ENCODE measurements at regions not wholly inside any gene's neighbourhood (a gene's known extent, or its start where the extent isn't known, plus 50 kb on each side); places are given as distances from the start of the nearest gene placed in this dataset.
"Not testable (repeated sequence)": the region's sequence is repeated elsewhere in the genome, so short reads cannot be mapped to it uniquely, and the experiment has no call there.

DNA sequence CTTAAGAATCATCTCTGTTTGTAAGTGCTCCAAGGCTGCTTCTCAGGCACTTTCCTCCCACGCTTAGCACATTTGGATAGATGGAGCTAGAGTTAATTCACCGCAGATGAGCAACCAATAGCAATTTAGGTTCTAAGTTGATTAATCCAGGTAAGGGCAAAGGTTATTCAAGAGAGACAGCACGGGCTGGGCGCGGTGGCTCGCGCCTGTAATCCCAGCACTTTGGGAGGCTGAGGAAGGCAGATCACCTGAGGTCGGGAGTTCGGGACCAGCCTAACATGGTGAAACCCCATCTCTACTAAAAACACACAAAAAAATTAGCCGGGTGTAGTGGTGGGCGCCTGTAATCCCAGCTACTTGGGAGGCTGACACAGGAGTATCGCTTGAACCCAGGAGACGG is 54.5 kb upstream of the UNC13C start:
- DNase-seq = not testable (repeated sequence)

DNA sequence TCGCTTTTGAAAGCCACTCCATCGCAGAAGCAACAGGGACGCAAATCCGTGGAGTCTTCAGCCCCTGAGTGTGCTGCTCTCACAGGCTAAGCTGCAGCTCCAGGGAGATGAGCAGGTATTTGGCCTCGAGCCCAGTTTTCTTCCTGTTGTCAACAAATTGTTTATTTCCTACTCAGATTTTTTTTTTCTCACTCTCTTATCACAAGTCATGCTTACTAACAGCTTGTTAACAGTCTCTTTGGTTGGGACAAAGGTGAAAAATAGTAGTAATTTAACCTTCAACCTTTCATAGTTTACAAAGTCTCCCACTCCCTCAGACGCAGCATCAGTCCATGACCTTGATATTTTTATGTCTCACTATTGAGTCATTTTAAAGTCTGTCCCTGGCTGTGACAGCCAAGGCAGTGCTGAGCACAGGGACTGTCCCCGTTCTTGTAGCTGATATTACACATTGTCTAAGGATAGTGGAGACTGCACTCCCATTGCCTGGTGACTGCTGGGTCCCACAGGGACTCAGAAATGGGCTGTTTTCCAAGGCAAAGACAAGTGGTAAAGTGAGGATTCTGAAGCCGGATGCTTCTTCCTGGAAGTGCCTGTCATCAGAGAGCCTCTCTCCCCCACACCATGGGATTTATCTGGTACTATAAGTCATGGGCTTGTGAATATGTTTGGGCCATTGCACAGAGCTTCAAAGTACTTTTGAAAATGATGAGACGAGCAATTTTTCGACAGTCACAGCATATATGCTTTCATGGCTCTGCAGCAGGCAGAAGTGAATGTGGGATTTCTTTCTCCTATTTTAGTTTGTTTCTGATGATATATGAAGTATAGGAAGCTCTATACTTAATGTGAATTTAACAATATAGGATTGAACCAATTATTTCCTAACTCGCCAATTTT is 59.8 kb upstream of the UNC13C start:
- DNase-seq = peak; percentile 82

DNA sequence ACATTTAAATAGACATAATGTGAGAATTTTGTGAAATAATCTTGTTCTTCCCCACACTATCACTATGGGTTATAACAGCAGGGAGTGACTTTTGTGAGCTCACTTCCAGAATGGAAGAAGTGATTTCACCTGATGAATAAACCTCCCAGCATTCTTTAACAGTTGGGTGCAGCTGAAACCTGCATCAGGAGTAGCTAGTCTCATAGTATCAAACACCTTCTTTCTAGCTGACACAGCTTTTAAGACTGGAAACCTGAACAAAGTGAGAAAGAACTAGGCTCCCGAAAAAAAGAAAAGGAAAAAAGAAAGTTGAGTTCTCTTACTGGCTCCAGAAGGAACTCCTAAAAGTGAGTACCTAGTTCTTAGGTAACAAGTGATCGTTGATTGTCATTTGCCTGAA is 61.1 kb upstream of the UNC13C start:
- DNase-seq = no peak

DNA sequence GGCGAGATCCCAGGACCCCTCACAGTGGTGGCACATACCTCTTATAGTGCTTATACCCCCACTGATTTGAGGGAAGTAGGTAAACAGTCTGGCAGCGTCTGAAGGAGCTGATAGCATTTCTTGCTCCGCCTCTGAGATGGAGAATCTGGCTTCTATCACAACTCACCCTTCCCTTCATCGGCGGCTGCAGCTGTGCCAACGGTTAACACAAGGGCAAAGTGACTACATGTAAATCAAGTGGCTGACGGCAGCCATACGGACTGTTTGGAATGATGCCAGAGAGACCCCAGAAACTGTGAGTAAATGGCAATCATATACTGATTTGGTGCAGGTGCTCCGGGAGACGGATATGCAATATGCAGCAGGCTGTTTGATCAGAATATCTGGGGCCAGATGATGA is 66.8 kb upstream of the UNC13C start:
- no peak for DNase-seq

DNA sequence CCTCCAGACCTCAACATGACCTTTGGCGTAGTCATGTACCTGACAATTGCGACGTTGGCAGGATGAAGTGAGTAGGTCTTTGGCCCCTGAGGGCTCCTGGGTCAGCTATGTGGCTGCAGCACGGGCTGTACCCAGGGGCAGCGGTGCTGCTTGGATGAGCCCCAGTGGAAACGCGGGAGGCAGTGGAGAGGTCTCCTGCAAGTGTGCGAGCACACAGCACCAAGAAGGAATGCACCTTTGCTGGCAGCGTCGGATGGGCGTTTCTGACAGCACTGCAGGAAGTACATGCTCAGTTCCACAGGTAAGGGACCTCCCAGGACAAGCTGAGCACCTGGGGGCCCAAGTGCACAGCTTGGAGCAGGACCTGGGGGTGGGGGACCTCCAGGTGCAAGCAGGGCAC is 67.4 kb upstream of the UNC13C start:
- no peak for DNase-seq

DNA sequence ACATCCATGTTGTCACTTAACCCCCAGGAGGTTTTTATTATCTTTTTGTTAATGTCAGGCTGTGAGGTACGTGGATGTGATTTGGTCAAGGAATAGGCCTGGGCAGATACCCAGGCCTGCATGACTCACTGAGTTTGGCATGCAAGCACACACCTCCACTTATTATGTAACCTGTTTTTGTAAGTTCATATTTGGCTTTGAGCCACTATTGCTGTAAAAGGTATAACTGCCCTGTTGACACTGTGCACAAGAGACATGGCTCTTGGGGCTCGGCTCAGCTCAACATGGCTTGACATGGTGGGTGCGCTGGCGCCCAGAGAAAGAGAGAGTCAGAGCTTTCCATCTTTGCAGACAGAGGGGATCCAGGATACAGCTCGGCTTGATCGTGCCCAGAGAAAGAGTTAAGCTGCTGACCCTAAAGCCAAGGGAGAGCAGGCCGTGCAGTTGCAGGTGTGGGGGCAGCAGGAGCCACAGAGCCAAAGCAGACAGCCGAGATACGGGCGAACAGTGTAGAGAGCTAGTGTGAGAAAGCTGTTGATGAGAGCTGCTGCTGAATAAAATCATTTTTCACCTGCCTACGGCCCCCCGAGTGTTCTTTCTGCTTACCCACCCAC is 67.9 kb upstream of the UNC13C start:
- DNase-seq = peak; percentile 36

DNA sequence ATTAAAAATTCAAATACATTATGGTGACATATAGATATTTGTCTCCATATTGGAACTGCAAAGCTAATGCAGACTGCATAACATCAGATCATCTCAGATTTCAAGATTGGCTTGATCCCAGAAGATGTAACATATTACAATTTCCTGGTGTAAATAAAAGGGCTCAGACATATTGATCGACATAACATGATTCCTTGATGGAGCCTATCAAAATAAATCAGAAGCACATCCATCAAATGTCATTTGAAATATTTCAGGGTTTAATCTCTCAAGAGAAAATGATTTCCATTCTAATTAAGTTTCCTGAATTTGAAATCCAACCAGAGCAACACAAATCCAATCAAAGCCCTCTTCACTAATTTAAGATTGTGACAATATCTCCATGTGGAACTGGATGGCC is 75.1 kb upstream of the UNC13C start:
- no peak for DNase-seq

DNA sequence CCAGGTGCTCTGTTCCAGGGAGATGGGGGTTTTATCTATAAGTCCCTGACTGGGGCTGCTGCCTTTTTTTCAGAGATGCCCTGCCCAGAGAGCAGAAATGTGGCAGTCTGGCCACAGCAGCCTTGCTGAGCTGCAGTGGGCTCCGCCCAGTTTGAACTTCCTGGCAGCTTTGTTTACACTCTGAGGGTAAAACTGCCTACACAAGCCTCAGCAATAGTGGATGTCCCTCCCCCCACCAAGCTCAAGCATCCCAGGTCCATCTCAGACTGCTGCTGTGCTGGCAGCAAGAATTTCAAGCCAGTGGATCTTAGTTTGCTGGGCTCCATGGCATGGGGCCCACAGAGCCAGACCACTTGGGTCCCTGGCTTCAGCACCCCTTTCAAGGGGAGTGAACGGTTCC is 84.8 kb upstream of the UNC13C start:
- DNase-seq = peak; percentile 19

DNA sequence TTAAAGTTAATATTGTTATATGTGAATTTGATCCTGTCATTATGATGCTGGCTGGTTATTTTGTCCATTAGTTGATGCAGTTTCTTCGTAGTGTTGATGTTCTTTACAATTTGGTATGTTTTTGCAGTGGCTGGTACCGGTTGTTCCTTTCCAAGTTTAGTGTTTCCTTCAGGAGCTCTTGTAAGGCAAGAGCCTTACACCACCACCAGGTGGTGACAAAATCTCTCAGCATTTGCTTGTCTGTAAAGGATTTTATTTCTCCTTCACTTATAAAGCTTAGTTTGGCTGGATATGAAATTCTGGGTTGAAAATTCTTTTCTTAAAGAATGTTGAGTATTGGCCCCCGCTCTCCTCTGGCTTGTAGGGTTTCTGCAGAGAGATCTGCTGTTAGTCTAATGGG is 86.4 kb upstream of the UNC13C start:
- not testable (repeated sequence) for DNase-seq

DNA sequence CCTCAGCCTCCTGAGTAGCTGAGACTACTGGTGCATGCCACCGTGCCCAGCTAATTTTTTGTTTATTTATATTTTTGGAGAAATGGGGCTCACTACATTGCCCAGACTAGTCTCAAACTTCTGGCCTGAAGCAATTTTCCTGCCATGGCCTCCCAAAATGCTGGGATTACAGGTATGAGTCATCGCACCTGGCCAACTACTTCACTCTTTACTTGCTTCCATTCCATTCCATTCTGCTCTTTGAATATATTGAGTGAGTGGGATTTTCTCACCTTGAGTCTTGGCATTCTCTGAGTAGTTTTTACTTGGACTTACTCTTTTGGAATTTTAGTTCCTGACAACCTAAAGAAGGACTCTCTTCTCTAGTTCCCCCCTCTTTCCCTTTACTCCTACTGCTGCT is 93.8 kb upstream of the UNC13C start:
- DNase-seq = no peak

DNA sequence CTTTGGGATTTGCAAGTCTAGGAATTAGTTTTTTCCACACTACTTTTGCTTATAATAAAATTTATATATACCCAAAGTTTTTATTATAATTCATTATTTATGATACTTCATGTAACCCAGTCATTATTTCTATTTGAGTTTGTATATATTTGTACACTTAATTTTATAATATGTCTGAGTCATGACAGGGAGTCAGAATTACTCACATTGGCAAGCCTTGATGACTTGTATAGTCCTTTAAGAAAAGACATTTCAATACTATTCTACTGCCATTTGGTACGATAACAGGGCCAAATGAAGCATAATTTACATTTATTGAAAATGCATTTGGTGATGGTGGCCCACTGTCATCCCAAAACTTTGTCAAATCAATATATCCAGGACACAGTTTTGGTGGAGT is 95.9 kb upstream of the UNC13C start:
- DNase-seq = no peak

DNA sequence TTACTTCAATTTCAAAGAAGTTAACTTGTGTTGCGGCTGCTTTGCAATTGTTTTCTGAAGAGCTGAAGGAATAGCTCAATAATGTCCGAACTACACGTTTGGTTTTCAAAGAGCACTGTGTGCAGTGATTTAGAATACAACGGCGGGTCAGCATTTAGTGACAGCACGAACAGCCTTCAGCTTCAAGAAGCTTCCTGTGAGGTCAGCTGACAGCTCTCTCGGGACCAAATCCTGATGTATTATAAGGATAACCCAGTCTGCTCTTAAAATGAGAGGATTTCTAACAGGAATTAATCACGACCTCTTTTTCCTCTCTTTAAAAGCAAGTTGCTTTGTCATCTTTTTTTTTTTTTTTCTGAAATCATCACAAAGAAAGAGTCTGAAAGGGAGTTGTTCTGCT is 97.9 kb upstream of the UNC13C start:
- DNase-seq = no peak

DNA sequence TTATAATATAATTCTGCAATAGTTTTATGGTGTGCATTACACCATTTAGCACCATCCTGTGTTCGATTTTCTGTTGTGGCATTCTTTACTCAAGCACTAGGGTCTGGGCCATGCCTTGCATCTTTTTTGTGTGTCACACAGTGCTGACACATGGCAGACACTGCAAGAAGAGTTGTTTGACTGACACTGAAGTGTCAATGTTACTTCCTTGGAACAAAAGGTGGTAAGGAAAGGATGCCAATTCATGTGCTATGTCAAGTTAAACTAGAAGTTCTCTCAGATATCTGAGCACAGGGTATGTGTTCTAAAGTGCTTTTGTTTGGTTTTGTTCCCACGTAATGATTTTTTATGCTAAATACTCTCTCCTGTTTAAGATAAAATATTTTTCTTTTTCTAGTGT is 102.5 kb upstream of the UNC13C start:
- no peak for DNase-seq

DNA sequence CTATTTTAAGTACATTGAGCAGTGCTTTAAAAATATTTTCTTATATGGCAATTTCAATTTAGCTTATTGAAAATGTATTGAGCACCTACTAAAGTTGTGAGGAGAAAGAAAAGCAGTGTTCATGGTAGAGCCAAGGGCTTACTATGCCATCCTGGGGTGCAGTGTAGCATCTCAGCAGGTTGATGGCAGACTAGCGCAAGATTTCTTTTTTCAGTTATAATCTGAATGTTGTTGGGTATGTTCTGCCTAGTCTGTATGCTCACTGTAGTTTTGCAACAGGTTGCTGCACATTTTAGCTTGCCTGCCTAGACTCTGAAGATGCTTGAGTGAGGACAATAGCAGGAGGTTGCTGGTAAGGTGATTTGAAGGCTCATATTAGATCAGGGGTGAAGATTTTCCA is 103.1 kb upstream of the UNC13C start:
- no peak for DNase-seq

DNA sequence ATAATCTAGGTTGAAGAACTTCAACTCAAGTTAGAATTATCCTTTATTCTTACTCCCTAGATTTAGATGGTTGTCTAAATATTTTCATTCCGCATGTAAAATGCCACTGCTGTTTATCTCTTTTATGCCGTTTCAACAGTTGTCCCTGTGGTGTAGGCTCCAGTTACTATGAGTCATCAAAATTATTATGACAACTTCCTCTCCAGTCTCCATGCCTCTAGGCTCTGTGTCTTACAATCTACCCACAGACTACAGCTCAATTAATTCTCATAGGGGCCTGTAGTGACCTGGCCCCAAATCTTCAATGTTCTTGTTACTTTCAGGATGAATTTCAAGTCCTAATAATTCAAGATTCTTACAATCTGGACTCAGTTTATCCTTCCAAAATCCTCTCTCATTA is 105.8 kb upstream of the UNC13C start:
- DNase-seq = no peak

DNA sequence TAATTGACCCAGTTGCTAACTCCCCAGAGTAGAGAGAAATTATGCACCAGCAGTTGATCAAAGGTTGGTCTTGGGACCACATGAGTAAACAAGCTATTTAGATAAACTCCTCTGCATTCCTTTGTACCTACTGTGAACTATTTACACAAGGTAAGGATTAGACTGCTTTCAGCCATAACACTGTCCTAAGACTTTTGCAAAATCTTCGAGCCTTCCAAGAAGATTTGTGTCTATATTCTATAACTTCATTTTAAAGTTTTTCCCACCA is 108.5 kb upstream of the UNC13C start:
- no peak for DNase-seq

DNA sequence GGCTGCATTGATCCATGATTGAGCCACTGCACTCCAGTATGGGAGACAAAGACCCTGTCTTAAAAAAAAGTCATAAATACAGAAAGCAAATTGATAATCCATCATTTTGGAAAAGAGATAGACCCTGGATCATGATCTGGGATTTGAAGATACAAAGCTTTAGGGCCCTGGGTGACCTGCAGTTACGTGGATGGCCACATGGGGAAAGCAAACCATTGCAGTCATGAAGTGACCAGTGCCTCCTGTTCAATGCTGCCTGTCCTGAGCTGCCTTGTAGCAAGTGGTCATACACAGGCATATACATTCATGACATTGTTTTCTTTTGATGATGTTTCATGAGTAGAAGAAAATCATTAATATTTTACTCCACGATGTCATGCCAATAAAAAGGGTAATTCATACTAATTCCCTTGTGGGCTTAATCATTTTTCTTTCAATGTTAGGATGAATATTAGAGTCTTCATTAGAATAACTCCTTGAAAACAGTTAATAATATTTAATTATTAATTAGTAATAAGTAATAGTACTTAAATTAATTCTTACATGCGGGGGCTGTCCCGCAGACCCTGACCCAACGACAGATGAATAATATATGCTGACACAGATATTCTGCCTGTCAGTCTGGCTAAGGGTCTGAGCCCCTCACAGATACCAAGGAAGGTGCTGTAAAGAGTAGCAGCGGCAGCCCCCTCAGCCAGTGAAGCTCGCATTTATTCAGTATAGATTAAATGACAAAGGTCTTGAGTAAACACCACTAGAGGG is 109.0 kb upstream of the UNC13C start:
- DNase-seq = no peak

DNA sequence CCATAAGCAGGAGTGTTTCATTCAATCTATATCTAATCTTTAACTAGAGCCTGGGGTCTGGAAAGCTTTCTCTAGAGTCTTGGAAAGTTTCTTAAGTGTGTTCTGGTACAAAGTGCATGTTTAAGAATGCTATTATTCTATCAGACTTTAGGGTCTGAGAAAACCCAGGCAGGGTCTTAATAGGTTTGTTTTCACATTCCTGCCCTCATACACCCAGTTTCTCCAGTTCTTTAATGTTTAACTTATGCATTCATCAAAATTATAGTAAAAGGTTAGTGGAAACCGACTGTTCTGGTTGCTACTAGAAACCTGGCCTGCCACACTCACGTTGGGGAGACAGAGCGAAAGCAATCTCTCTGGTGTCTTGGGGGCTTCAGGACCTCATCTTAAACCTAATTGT is 102.9 kb upstream of the WDR72 start:
- DNase-seq = no peak

DNA sequence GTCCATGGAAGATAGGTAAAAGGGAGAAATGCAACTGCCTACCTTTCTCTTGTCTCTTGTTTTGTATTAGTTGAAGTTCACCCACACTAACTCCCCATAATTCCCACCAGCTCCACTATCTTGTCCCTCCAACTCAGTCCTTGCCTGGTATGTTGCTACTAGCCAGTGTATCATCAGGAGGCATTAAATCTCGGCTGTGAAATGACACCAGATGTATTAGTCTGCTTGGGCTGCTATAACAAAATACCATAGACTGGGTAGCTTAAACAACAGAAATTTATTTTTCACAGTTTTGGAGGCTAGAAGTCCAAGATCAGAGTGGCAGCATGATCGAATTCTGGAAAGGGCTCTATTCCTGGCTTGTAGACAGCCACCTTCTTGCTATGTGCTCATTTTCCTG is 102.3 kb upstream of the WDR72 start:
- no peak for DNase-seq

DNA sequence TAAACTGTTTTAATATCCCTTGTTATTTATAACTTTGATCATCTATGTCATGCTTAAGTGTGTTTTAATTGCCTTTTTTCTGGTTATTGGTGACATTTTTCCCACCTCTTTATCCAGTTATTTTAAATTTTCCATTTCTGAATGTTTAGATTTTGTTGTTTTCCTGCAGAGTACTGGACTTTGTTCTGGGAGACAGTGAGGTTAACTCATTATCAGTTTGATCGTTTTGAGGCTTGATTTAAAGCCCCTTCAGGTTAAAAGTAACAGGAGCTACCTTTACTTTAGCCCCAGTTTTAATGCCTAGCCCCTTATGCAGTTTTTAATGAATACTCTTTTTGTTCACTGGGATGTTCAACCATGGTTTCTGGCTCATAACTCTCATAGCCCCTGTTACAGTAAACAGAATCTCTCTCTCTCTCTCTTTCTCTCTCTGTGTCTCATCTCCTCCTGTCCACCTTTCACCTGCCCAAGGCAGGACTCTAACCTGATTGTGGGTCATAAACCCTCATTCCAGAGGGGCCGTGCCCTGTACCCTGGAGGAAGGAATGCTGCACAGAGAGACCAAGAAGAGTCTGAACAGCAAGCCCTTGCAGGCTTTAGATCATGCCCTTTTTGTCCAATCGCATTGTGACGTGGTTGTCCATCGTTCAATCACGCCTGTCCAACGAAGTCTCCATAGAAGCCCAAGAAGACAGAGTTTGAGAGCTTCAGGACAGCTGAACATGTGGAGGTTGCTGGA is 91.8 kb upstream of the WDR72 start:
- DNase-seq = no peak

DNA sequence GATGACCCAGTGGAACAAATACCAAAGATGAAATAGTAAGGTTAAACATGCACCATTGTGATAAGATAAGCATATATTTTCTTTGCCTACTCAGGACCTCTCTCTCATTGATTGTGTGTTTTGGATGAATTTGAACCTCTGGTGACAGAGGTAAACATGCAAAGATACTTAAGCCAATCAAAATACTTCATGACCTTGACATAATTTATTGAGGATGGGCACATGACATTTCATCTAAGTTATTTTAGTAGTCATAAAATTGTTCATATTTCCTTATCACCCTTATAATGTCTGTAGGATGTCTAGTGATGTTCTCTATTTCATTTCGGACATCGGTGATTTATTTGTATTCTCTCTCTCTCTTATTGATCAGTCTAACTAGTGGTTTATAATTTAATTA is 88.3 kb upstream of the WDR72 start:
- DNase-seq = no peak

DNA sequence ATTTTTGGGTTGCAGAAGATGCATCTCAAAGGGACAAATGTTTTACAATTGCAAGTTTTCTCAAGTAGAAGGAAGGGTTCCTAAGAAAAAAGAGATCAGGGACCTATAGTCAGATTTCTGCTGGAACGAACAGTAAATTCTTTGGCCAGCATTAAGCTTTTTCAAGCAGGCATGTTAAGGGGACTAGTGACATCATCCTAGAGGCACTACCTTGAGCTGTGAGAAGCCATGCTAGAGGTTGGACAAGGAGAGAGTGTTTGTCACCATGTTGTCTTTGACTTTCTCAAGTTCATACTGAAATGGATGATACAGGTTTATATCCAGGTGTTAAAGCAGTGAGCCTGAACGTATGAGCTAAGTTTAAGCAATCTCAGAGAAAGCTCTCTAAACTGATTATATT is 85.2 kb upstream of the WDR72 start:
- DNase-seq = no peak

DNA sequence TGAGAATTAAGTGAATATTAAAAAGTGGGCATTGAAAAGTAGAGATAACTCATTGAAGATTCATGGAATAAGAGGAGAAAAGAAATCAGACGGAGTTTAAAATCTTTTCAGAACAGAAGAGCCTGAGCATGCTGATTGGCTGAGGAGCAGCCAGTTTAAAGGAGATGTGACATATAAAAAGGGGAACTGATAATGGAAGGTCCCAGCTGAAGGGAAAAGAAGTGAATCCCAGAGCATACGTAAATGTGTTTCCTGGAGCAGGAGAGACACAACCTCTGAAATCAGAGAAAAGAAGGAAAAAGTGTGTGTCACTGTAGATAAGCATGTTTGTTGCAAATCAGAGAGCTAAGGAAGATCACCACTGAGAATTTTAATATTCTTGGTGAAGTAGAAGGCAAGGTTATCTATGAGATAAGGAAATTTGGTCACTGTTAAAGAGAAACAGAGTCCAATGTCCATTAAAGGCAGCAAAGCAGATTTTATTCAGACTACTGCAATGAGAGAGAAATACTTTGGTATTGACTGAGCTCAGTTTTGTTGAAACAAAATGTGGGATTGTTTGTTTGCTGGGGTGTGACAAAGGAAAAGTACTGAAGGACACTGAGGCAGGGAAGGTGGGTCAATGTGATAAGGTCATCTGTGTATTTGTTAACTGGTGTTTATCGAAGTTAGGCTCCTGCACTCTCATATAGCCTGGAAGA is 84.6 kb upstream of the WDR72 start:
- DNase-seq = no peak

Data from NCI-H345 (cell line).